Non-pigmented ciliary epithelial cell (primary cell): ENCODE measurements at regions not wholly inside any gene's neighbourhood (a gene's known extent, or its start where the extent isn't known, plus 50 kb on each side); places are given as distances from the start of the nearest gene placed in this dataset.
"Not testable (repeated sequence)": the region's sequence is repeated elsewhere in the genome, so short reads cannot be mapped to it uniquely, and the experiment has no call there.

Source experiments
- DNase-seq: peaks from one replicate; pipeline ENCODE4 v3.0.0-alpha.2; 2010; ENCODE audit warnings: low read depth

DNA sequence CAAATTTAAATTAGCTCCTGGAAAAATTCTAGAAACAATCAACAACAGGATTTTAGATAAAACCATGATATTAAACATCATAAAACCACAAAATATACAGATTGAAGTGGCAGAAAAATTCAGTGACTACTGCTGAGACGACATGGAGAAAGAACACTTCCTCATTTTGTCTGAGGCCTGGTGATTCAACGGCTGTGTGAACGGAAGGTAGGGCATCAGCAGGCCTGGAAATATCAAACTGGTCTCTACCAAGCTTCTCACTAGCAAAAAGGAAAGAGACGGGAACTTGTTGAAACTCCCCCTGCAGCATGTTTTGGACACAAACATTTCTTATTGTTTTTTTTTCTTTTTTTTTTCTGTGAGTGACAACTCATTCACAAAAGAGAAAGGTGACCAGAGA lies 58.0 kb upstream of the AHI1 start:
- DNase-seq: no peak

DNA sequence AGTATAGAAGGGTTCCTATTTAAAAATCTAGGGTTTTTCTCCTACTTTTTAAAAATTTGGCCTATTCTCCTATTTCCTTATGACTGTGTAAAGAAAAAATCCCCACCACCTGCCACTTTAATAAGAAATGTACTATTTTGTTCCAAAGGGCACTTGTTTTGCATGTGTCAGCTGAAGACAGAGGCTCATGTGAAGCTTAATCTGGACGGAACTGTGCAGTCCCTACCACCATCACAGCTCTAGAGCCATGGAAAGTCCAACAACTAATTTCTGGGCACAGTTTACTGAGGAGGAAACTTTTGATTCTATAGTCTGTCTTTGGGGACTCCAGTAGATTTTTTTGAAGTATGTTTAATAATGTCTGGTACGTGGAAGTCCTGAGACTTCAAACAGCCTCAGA lies 60.0 kb upstream of the AHI1 start:
- DNase-seq: no peak

DNA sequence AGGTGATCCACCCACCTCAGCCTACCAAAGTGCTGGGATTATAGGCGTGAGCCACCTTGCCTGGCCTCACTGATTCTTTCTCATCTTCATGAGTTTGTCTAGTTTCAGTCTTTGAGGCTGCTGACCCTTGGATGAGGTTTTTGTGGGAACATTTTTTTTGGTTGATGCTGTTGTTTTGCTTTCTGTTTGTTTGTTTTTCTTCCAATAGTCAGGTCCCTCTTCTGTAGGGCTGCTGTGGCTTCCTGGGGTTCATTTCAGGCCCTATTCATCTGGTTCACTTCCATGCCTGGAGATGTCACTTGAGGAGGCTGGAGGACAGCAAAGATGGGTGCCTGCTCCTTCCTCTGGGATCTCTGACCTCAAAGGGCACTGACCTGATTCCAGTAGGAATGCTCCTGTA lies 68.1 kb upstream of the AHI1 start:
- DNase-seq: not testable (repeated sequence)

DNA sequence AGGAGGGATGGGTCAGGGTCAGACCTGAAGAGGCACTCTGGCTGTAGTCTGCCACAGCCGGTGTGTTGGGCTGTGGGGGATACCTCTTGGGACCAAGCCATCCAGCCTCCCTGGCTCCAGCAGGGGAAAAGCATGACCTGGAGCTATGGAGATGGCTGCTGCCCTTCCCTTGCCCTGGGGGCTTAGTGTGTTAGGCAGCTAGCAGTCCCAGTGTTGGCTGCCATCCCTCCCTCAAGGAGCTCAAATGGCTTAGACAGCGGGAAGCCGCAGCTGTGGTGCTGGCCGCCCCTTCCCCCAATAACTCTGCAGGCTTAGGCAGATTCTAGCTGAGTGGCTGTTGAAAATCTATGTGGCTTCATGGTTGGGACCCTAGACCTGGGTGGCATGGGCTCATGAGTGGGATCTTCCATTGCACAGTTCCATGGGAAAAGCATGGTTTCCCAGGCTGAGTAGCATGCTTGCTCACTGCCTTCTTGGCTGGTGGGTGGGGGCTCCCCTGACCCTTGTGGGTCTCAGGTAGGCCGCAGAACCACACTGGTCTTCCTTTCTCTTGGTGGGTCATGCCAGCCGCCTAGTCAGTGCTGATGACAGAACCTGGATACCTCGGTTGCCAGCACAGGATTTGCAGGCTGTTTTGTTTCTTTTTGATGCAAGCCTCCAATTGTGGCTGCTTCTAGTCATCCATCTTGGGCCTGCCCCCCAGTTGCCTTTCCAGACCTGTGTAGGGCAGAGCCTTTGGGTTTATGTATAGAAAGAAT lies 69.0 kb upstream of the AHI1 start:
- no peak for DNase-seq

DNA sequence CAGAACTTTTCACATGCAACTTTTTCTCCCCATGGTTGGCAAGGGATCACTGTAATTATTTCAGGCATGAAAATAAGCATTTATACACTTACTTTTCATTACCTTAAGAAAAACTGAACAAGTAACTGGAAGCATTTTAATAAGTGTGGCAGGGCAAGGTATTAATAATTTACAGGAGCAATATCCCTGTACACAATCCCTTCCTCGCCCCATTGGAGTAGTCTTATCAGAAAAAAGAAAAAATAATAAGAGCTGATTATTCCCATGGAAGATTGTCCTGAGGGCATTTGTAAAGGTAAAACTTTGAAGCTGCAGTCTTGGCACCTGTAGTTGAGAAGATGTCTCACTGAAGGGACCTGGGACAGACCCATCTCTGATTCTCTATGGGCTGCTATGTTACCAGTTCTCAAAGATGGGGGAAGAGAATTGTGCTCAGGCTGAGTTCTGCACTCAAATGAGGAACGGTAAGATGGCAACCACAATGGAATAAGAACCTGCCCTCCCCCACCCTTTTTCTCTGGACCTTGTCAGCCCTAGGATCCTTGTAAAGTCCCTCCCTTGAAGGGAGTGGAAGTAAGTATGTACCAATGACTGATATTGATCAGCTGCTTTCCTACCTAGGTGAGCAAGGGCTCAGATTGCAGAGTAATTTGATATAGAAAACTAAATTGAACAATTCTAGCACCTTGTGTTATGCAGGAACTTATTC lies 70.0 kb upstream of the AHI1 start:
- no peak for DNase-seq

DNA sequence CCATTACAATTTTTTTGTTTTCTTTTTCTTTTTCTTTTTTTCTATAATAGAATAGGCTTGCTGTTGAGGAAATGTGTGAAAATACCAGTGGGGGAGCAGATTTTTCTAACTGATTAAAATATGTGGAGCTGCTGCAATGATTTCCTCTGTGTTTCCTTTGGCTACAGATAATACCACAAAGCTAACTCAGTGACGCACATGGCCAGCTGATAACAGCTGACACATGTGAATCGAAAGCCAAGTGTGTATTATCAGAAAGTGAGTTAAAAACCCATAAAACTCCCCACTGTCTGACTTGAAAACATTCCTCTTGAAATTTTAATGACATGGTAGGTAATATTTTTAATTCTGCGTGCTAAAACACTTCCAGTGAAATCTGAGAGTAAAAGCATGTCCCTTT lies 70.8 kb upstream of the AHI1 start:
- peak; percentile 78 for DNase-seq

DNA sequence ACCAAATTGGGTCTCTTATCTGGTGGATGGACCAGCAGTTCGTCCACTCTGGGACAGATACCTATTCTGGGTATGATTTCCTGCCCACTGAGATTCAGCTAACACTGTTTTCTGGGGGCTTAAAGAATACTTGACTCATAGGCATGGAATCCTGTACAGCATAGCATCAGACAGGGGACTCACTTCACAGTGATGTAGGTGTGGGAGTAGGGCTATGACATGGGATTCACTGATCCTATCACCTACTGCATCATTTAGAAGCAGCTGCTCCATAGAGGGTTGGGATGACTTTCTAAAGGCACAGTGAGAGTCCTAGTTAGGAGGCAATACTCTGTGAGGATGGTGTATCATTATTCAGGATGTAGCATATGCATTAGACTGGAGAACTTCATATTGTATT lies 74.5 kb upstream of the AHI1 start:
- DNase-seq: no peak

DNA sequence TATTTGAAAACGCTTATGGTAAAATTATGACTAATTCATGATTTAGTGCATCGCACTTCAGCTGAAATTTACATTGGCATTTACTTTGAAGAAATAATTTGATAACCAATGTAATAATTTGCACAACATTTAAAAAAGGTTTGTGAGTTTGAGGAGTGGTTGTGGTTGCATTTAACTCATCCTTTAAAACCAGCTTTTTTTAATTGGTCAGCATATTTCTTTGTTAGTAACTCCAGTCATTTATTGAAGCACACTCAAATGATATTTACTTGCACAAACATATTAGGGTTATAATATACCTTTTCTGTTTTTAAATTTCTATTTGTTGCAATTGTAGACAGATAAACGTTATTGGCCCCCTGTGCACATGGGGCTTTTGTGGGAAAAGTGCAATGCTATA lies 78.1 kb upstream of the AHI1 start:
- no peak for DNase-seq

DNA sequence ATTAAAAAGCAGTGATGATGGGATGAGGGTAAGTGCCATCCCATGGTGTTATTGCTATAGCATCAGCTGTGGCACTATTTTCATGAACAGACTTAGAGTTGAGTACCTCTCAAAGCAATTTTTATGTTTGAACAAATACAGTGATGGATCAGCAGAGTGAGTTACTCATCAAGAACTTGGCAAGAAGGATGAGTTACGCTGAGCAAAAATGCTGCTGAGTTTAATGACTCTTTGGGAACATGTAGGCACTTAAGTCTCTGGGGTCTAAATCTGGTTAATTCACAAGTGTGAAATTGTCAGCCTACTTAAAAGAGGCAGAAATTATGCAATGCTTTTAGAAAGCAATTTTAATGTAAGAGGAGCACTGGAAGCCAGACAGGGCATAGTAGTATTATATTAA lies 78.5 kb upstream of the AHI1 start:
- DNase-seq: peak; percentile 20

DNA sequence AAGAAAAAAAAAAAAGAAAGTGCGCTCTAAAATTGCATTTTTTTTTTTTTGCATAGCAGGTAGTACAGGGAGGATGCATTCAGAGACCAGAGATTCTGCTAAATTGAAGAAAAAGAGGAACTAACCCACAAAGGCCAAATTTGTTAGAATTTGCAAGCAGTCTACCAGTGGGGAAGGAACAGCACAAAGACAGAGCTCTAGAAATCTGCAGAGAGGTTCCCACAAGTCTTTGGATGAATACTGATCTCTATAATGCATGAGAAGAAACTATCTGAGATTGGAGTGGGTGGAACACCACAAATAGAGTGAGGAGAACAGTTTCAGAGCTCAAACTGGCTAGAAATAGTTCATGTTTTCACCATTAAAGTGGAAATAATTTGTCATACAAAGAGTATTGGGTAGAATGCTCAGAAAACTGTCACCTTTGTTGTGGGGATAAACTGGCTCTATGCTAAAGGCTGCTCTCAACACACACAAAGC lies 79.6 kb upstream of the AHI1 start:
- DNase-seq: no peak

DNA sequence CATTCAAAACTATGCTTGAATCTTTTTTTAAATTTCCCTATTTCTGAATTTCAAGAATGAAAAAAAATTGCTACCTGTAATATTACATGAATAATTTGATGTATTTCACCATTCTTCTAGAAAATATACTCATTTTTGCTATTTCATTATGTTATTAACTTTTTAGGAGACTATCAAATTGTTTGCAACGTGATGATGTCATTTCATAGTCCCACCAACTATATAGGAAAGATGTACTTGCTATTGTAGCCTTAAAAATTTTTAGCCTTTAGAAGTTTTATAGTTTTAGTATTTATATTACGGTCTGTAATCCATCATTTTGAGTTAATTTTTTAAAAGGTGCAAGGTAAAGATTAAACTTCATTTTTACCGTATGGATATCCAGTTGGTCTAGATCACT lies 81.4 kb upstream of the AHI1 start:
- no peak for DNase-seq

DNA sequence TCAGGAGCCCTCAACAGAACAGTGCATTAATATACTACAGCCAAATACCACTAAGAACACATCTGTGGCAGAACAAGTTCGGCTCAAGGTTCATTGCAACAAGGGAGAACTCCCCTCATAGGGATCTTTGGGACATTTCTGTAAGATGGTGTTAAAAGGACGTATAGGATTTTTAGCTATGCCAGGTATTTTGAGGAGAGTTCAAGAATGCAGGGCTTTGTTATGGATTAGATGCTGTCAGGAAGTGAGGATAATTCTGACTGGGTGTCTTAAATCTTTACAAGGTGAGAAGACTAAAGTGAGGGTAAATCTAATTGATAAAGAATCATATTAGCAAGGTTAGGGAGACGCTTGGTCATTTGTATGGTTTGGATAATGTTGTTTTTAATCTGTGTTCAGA lies 83.7 kb upstream of the AHI1 start:
- DNase-seq: no peak

DNA sequence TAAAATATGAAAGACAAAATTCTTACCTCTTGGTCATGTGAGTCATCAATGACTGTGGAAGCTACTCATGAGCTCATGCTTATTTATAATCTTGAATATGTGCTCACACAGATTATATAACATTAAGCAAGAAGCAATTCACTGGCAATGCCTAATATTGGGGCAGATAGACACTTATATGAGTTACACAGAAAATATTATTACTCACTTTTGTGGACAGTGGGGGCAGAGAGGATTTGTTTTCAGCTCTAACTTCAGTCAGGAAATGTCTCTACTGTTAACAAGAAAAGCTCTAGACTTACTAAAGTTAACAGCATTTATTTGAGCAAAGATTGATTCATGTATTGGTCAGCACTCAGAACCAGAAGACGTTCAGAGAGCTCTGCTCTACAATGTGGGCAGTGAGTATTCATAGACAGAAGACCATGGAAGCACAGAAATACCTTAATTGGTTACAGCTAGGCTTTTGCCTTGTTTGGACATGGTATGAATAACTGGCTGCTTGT lies 85.8 kb upstream of the AHI1 start:
- no peak for DNase-seq

DNA sequence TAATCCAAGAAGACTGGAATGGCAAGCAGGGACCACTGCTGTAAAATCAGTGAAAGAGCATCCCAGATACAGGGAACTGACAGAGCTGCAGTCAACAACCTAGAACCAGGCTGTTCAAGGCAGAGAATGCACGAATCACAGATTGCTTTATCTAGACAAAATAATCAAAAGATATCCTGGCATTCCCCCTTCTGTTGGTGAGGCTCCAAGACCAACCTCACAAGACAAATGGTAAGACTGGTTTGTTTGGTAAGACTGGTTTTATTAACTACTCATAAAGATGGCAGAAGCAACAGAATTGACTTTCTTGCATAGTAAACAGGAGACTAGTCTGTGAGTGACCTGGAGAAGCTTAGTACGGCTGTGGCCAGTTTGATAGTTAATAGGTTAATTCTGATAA lies 88.8 kb upstream of the AHI1 start:
- no peak for DNase-seq

DNA sequence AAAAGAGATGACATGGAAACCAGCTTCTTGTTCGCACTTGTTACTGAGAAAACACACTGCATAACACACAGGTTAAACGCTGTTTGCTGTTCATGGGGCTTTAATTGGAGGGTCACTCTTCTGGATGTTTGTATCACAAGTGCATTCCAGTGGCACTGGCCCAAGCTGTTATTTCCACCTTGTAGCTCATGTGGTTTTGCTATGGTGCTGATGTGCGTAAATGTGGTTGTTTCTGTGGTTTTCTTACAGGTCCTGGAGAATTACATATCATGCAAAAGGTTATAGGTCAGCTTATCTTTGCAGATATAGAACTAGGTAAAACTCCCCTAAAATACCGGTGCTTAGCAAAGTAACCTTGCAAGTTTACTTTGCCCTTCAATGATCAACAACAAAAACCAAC lies 89.3 kb upstream of the AHI1 start:
- no peak for DNase-seq

DNA sequence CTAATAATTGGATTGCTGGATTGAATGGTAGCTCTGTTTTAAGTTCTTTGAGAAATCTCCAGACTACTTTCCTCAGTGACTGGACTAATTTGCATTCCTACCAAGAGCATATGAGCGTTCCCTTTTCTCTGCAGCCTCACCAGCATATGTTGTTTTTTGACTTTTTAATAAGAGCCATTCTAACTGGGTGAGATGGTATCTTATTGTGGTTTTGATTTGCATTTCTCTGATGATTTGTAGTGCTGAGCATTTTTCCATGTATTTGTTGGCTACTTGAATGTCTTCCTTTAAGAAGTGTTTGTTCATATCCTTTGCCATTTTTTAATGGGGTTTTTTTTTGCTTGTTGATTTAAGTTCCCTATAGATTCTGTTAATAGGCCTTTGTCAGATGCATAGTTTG lies 94.7 kb upstream of the AHI1 start:
- DNase-seq: no peak

DNA sequence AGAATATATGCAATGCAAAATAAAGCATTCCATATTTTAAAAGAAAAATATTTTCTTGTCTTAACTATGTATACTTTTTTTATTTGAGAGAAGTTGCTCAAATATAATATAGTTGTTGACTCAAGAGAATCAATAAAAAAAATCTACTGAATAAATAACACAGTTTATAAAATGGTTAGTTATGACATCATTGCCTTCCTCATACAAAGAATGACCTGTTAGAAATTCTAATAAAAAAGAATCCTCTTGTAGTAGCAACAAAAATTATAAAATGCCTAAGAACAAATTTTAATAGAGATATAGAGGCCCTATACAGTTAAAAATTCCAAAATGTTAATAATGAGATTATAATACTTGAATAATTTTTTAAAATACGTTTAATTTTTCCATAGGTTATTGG lies 96.5 kb upstream of the AHI1 start:
- no peak for DNase-seq

DNA sequence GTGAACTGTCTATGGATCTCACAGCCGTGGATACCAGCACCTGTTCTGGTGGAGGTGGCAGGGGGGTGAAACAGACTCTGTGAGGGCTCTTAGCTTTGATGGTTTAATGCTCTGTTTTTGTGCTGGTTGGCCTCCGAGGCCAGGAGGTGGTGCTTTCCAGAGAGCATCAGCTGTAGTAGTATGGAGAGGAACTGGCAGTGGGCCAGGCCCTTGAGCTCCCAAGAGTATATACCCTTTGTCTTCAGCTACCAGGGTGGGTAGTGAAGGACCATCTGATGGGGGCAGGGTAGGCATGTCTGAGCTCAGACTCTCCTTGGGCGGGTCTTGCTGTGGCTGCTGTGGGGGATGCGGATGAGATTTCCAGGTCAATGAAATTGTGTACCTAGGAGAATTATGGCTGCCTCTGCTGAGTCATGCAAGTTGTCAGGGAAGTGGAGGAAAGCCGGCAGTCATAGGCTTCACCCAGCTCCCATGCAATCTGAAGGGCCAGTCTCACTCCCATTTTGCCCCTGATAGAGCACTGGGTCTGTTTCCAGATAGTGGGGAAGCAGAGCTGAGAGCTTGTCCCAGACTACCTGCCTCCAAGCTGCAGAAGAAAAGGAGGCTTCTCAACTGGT lies 102.7 kb upstream of the AHI1 start:
- no peak for DNase-seq

DNA sequence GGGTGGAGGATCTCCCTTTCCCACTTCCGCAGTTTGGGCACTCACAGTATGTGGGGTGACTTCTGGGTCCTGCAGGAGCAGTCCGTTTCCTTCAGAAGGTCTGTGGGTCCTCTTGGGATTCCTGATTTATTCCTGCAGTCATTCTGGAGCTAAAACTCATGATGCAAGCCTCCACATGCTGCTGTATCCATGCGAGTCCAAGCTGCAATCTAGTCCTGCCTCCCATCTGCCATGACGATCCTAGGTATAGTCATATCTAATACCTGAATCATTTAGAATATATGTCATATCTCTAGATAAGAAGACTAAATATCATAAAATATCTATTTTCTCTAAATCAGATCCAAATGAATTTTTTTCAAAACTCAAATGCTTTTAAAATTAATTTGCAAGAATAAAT lies 103.4 kb upstream of the AHI1 start:
- no peak for DNase-seq

DNA sequence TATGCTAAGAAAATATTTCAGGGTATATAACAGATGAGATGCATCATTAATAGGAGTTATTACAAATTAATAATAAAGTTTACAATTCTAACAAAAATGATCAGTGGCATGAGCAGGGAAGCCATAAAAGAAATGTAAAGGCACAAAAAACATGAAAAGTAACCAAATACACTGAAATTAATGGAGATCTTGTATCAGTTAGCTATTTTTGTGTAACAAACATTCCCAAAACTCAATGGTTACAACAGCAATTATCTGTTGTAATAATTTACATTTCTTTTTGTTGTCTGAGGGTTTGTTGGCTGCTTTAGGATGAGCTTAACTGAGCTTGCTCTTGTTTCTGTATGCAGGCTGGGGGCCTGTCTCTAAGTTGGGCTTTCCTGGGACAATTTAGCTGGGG lies 104.3 kb upstream of the AHI1 start:
- DNase-seq: no peak

DNA sequence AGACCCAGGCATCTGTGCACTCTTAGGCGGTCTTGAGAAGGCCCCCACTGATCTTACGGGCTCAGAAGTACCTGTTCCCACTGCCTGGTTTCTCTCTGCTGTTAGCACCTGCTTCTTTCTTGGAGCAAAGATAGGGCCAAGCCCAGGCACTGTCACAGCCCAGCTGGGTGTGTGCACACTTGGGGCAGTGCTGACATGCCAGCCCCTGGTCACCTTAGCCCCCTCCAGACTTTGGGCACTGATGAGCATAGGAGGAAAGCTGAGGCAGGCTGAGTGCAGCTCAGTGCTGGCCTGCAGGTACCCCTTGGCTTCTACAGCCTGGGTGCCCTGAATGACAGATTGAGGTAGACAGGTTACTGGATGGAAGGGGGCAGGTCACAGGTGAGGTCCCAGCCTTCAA lies 105.7 kb upstream of the AHI1 start:
- no peak for DNase-seq

DNA sequence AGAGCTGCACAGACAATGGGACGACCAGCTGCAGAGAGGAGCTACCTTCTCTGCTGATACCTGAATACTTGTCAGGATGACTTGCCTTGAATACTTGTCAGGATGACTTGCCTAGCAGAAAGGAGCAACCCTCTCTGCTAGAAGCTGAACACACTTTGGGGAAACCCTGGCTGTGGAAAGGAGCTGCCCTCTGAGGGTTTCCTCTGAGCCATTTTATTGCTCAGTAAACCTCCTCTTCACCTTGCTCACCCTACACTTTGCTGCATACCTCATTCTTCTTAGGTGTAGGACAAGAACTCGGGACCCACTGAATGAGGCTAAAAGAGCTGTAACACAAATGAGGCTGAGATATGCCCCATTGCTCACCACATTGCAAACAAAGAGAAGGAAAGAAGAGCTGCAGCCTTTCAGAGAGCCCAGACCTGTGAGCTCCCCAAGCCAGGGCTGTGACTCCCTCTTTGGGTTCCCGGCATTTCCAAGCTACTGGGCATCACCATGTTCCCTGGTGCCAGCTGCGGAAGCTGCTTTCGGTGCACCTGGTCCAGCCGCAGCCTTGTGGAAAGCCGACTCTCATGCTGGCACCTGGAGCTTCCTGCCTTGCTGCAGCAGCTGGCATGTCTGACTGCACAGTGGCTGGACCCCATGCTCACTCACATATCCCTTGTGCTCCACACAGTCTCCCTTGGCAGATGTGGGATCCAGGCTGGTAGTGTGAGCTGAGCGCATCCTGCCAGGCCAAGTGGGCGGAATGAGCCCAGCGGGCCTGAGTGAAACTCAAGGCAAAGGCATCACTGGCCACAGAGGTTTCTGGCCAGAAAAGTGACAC lies 106.7 kb upstream of the AHI1 start:
- DNase-seq: no peak
